ENCODE measurements at regions not wholly inside any gene's neighbourhood (a gene's known extent, or its start where the extent isn't known, plus 50 kb on each side); places are given as distances from the start of the nearest gene placed in this dataset.

DNA sequence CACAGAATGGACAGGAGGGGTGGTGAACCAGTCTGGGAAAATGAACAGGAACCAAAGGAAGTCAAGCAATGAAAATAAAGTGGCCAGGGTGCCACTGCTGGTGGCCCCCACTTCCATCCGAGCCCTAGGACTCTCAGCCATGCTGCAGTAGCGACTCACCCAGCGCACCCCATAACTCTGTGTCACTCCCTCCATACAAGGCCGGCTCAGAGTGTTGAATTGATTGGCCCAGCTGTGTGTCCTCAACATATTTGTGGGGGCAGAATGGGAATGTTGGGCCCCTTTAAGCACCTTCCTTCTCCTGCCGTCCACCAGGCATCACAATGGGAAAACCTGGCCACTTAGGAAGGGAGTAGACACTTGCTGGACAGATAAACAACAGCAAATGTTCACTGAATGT, 169.0 kb upstream of the SDK2 start:
- no peaks in the 10 kb centered on the region for H3K36me3 ChIP-seq (ENCODE audit: control insufficient read depth, insufficient read depth, low read length)
- 80% methylated on average over 3 of the region's 5 CpGs for WGBS (ENCODE audit: insufficient coverage)

DNA sequence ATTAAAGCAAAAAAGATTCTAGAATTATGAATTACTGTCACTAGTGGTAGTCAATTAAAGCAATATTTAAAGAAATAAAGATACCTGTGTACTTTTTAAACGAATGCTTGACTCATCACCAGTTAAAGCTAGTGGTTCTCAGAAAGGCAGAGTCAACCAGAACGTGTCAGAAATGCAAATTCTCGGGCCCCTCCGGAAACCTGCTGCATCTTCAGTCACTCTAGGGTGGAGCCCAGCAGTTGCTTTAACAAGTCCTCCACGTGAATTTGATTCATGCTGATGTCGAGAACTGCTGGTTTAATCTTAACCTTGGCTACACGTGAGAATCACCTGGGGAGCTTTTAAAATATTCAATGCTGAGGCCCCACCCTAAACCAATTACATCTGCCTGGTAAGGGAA, 169.8 kb upstream of the SDK2 start:
- 61% methylated on average over 5 of the region's 7 CpGs for WGBS (ENCODE audit: insufficient coverage)
- no peaks in the 10 kb centered on the region for H3K27me3 ChIP-seq (ENCODE audit: control insufficient read depth, insufficient read depth, low read length)
- H3K4me3 ChIP-seq (ENCODE audit: low read depth, low read length) = no peak overlapping the region
- H3K4me1 ChIP-seq (ENCODE audit: control insufficient read depth, insufficient read depth, low read length) = no peaks in the 10 kb centered on the region
- no peak overlapping the region for H3K27ac ChIP-seq (ENCODE audit: low read depth, low read length)
- no peaks in the 10 kb centered on the region for H3K9me3 ChIP-seq (ENCODE audit: control insufficient read depth, insufficient read depth, low read length)
- no peak for DNase-seq (ENCODE audit: low read depth in 4 of 6, low spot score in 6 of 6)
- no peaks in the 10 kb centered on the region for H3K36me3 ChIP-seq (ENCODE audit: control insufficient read depth, insufficient read depth, low read length)

More for the DNA sequence above, 169.0 kb upstream of the SDK2 start:
- Histone ChIP-seq H3K9me3 (ENCODE audit: control insufficient read depth, insufficient read depth, low read length) (no peaks in the 10 kb centered on the region), H3K4me1 (ENCODE audit: control insufficient read depth, insufficient read depth, low read length) (no peaks in the 10 kb centered on the region), H3K27me3 (ENCODE audit: control insufficient read depth, insufficient read depth, low read length) (no peaks in the 10 kb centered on the region), H3K4me3 (ENCODE audit: low read depth, low read length) (no peak overlapping the region), H3K27ac (ENCODE audit: low read depth, low read length) (no peak overlapping the region)
- DNase-seq (ENCODE audit: low read depth in 4 of 6, low spot score in 6 of 6) = no peak

DNA sequence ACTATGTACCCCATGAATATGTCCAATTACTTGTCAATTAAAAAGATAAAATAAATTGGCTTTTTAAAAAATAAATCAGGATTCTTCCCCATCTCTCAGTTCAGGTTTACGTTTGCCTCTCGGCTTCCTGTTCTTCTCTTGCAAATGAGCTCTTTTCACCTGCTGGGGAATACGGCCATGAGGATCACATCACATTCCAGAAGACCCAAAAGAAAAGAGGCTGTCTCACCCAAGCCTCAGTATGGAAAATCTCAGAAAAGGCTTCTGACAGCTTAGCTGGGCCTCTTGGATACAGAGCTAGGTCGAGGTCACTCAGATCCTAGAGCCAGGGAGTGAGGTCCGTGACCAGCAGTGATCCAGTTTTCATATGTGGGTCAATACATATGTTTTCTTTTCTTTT, 171.2 kb upstream of the SDK2 start:
- Histone ChIP-seq H3K4me3 (ENCODE audit: low read depth, low read length) (no peak overlapping the region), H3K4me1 (ENCODE audit: control insufficient read depth, insufficient read depth, low read length) (no peaks in the 10 kb centered on the region), H3K9me3 (ENCODE audit: control insufficient read depth, insufficient read depth, low read length) (peaks cover 1% of the 10 kb centered on the region), H3K27me3 (ENCODE audit: control insufficient read depth, insufficient read depth, low read length) (no peaks in the 10 kb centered on the region), H3K27ac (ENCODE audit: low read depth, low read length) (no peak overlapping the region), H3K36me3 (ENCODE audit: control insufficient read depth, insufficient read depth, low read length) (no peaks in the 10 kb centered on the region)
- DNase-seq (ENCODE audit: low read depth in 4 of 6, low spot score in 6 of 6) = no peak
- WGBS (ENCODE audit: insufficient coverage) = 72% methylated on average over 4 of the region's 5 CpGs

DNA sequence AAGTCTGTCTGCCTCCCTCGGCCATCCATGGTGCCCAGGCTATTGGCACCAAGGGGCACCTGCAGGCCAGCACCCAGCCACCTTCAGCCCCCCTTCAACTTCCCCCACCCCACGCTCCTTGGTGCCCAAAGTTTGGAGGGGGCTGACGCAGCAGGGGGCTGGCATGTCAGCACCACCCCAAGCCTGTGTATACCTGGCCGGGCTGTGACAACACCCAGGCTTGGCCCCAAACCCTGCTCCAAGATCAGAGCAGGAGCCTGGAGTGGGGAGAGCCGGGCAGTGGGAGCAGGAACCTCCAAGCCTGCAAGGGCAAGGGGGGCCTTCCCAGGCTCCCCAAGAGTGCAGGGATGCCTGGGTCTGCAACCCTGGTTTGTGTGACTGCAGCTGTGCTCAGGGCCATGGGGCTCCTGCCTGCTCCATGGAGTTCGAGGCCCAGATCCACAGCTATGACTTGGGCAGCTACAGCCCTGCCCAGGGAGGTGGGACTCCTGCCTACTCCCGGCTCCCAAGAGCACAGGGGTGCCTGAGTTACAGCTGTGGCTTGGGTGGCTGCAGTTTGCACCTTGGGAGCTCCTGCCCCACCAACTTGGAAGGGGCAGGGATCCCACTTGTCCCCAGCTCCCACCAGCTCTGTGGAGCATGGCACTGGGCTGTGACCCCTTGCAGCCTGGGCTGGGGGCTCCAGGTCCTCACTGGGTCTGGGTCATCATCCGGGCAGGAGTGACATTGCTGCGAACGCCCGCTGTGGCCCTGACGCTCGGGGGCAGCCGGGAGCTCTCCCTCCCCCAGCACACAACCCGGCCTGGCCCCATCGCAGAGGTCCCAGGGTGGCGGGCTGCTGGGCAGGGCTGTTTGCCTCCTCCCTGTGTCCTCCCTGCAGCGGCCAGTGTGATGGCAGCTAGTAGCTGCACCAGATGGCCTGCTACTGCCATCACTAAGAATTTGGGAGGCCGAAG, 175.5 kb upstream of the SDK2 start:
- H3K27me3 ChIP-seq (ENCODE audit: control insufficient read depth, insufficient read depth, low read length) = no peaks in the 10 kb centered on the region
- no peak overlapping the region for H3K27ac ChIP-seq (ENCODE audit: low read depth, low read length)
- no peaks in the 10 kb centered on the region for H3K36me3 ChIP-seq (ENCODE audit: control insufficient read depth, insufficient read depth, low read length)
- H3K4me1 ChIP-seq (ENCODE audit: control insufficient read depth, insufficient read depth, low read length) = peaks cover 8% of the 10 kb centered on the region
- DNase-seq (ENCODE audit: low read depth in 4 of 6, low spot score in 6 of 6) = no peak
- 96% methylated on average over 15 of the region's 19 CpGs for WGBS (ENCODE audit: insufficient coverage)
- H3K4me3 ChIP-seq (ENCODE audit: low read depth, low read length) = no peak overlapping the region
- peaks cover 1% of the 10 kb centered on the region for H3K9me3 ChIP-seq (ENCODE audit: control insufficient read depth, insufficient read depth, low read length)

DNA sequence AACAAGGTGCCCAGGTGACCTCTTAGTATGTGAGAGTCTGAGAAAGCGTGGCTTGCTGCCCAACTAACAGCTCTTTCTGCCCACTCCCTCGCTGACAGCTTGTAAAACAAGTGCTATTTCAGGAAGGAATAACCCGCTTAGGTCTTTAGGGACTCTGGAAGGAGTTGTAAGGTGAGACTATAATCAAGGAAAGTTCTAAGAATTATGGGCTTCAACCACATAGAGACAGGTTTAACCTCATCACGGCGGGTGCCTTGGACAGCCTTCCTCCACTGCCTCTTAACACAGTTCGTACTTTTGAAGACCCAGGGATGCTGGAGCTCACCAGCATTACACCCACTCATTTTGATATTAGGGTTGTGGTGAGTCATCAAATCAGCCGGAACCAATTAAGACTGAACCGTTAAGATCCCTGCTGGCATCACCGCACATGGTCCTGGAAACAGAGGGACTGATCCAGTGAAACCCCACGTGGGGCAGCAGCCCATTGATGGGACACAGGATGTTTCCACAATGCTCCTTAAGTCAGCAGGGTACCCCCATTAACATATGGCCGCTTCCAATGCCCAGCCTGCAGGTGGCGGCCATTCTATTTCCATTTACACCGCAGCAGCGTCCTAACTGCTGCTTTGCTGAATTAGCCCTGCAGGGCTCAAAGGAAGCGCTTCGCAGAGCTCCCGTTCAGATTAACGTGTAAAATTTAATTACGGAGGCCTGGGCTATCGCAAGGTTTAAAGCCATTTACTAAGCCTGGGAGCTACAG, 176.6 kb upstream of the SDK2 start:
- no peaks in the 10 kb centered on the region for H3K27me3 ChIP-seq (ENCODE audit: control insufficient read depth, insufficient read depth, low read length)
- no peaks in the 10 kb centered on the region for H3K36me3 ChIP-seq (ENCODE audit: control insufficient read depth, insufficient read depth, low read length)
- H3K4me3 ChIP-seq (ENCODE audit: low read depth, low read length) = no peak overlapping the region
- 10% methylated on average over 14 of the region's 20 CpGs for WGBS (ENCODE audit: insufficient coverage)
- peak in 2 of 6 donors; percentile 65 to 88 for DNase-seq (ENCODE audit: low read depth in 4 of 6, low spot score in 6 of 6)
- H3K27ac ChIP-seq (ENCODE audit: low read depth, low read length) = no peak overlapping the region
- peaks cover 8% of the 10 kb centered on the region for H3K4me1 ChIP-seq (ENCODE audit: control insufficient read depth, insufficient read depth, low read length)
- peaks cover 1% of the 10 kb centered on the region for H3K9me3 ChIP-seq (ENCODE audit: control insufficient read depth, insufficient read depth, low read length)

DNA sequence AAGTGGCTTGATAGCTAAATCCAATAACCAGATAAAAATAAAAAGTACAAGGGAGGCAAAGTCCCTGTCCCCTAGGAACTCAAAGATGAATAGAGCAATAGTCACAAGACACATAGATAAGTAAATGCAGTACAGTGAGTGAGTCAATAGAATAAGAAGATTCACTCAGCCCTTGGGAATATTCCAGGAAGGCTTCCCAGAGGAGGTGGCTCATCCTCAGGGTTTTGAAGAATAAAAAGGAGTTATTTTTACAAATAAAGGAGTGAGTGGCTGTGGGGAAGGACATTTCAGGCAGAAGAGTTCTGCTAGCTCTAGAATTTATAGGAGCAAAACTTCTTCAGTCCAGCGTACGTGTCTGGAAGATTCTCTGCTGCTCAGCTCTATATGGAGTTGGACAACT, 177.4 kb upstream of the SDK2 start:
- Histone ChIP-seq H3K27me3 (ENCODE audit: control insufficient read depth, insufficient read depth, low read length) (peaks cover 3% of the 10 kb centered on the region), H3K4me3 (ENCODE audit: low read depth, low read length) (no peak overlapping the region), H3K36me3 (ENCODE audit: control insufficient read depth, insufficient read depth, low read length) (no peaks in the 10 kb centered on the region), H3K4me1 (ENCODE audit: control insufficient read depth, insufficient read depth, low read length) (peaks cover 8% of the 10 kb centered on the region), H3K27ac (ENCODE audit: low read depth, low read length) (no peak overlapping the region), H3K9me3 (ENCODE audit: control insufficient read depth, insufficient read depth, low read length) (peaks cover 1% of the 10 kb centered on the region)
- no peak for DNase-seq (ENCODE audit: low read depth in 4 of 6, low spot score in 6 of 6)
- 100% methylated on average over 2 of the region's 2 CpGs for WGBS (ENCODE audit: insufficient coverage)

DNA sequence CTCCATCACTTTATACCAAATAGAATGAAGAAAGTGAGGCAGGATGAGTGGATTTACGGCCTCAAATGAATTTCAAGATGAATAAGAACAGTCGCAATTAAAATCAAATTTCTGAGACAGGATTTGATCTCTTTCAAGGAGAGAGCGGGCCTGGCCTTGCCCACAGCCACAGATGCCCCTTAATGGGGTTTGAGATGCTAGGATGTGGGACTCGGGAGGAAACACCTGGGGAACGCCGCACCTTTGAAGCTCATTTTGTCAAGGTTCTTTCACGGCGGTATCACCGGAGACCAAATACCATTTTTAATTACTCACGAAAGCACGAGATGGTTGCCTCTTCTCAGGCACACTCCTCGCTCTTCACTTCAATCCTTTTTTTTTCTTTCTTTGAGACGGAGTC, 178.1 kb upstream of the SDK2 start:
- DNase-seq (ENCODE audit: low read depth in 4 of 6, low spot score in 6 of 6) = no peak
- peaks cover 8% of the 10 kb centered on the region for H3K4me1 ChIP-seq (ENCODE audit: control insufficient read depth, insufficient read depth, low read length)

DNA sequence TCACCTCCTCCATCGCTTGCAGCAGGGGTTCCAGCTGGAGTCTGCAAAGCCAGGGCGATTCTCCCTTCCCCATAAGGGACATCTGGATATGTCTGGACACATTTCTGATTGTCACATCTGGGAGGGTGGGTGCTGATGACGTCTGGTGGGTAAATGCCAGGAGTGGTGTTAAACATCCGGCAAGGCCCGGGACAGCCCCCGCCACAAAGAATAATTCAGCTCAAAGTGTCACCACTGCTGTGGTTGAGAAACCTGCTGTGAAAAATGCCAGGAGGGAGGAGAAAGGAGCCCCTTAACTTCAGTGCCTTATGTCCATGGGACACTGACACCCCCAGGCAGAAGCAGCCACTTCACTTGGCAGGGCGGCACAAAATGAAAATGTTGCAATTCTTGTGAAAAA, 179.4 kb upstream of the SDK2 start:
- H3K4me3 ChIP-seq (ENCODE audit: low read depth, low read length) = no peak overlapping the region
- peaks cover 3% of the 10 kb centered on the region for H3K27me3 ChIP-seq (ENCODE audit: control insufficient read depth, insufficient read depth, low read length)
- WGBS (ENCODE audit: insufficient coverage) = no CpG with 5 or more reads among the region's 7 CpGs

More for the DNA sequence above, 178.1 kb upstream of the SDK2 start:
- H3K27ac ChIP-seq (ENCODE audit: low read depth, low read length) = no peak overlapping the region
- peaks cover 3% of the 10 kb centered on the region for H3K27me3 ChIP-seq (ENCODE audit: control insufficient read depth, insufficient read depth, low read length)
- peaks cover 1% of the 10 kb centered on the region for H3K9me3 ChIP-seq (ENCODE audit: control insufficient read depth, insufficient read depth, low read length)
- no peak overlapping the region for H3K4me3 ChIP-seq (ENCODE audit: low read depth, low read length)
- WGBS (ENCODE audit: insufficient coverage) = 94% methylated on average over 12 of the region's 13 CpGs
- H3K36me3 ChIP-seq (ENCODE audit: control insufficient read depth, insufficient read depth, low read length) = no peaks in the 10 kb centered on the region

DNA sequence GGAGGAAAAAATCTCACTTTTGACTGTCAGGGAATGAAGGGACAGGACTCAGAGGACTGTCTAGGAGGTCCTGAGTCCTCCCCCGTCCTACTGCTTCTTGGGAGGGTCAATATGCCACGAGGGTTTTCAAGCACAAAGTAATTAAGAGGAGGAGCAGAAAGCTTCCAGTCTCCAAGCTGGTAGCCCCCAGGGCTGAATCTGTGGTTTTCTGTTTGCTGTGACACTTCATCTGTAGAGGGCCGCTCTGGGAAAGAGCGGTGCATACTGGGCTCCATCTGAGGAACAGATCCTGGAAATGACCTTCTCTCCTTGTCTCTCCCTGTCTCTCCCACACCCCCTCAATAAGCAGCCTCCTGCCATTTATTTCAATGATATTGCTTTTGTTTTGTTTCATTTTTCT, 180.1 kb upstream of the SDK2 start:
- 57% methylated on average over 2 of the region's 4 CpGs for WGBS (ENCODE audit: insufficient coverage)

More for the DNA sequence above, 179.4 kb upstream of the SDK2 start:
- no peak for DNase-seq (ENCODE audit: low read depth in 4 of 6, low spot score in 6 of 6)
- peaks cover 1% of the 10 kb centered on the region for H3K9me3 ChIP-seq (ENCODE audit: control insufficient read depth, insufficient read depth, low read length)
- H3K27ac ChIP-seq (ENCODE audit: low read depth, low read length) = no peak overlapping the region
- H3K4me1 ChIP-seq (ENCODE audit: control insufficient read depth, insufficient read depth, low read length) = peaks cover 15% of the 10 kb centered on the region
- no peaks in the 10 kb centered on the region for H3K36me3 ChIP-seq (ENCODE audit: control insufficient read depth, insufficient read depth, low read length)

More for the DNA sequence above, 180.1 kb upstream of the SDK2 start:
- Histone ChIP-seq H3K4me3 (ENCODE audit: low read depth, low read length) (no peak overlapping the region), H3K27ac (ENCODE audit: low read depth, low read length) (no peak overlapping the region), H3K27me3 (ENCODE audit: control insufficient read depth, insufficient read depth, low read length) (peaks cover 3% of the 10 kb centered on the region), H3K36me3 (ENCODE audit: control insufficient read depth, insufficient read depth, low read length) (no peaks in the 10 kb centered on the region), H3K4me1 (ENCODE audit: control insufficient read depth, insufficient read depth, low read length) (peaks cover 15% of the 10 kb centered on the region), H3K9me3 (ENCODE audit: control insufficient read depth, insufficient read depth, low read length) (no peaks in the 10 kb centered on the region)
- no peak for DNase-seq (ENCODE audit: low read depth in 4 of 6, low spot score in 6 of 6)

Data from spinal cord (tissue), 9 donors.